SK-N-SH treated with all-trans-retinoic acid at 6 μM for 48 hours (cell line): ENCODE measurements at regions not wholly inside any gene's neighbourhood (a gene's known extent, or its start where the extent isn't known, plus 50 kb on each side); places are given as distances from the start of the nearest gene placed in this dataset.

Experiments used
- ESRRG ChIP-seq: fragments of 250-450 bp; sonication (Bioruptor Pico); IDR thresholded peaks from 2 replicates; pipeline ENCODE4 v1.6.1; 2021; ENCODE audit warnings: mild to moderate bottlenecking
- ZC3H10 ChIP-seq: fragments of 250-450 bp; sonication (Bioruptor Pico); IDR thresholded peaks from 2 replicates; pipeline ENCODE4 v1.5.1; 2021; ENCODE audit warnings: mild to moderate bottlenecking, moderate library complexity
- ZFP30 ChIP-seq: fragments of 450-650 bp; formaldehyde crosslinking; IDR thresholded peaks from 2 replicates; pipeline ENCODE4 v1.5.0; 2022; ENCODE audit warnings: mild to moderate bottlenecking, moderate library complexity
- TF ChIP-seq, protein P1 (sequence below): fragments of 250-450 bp; sonication (Bioruptor Pico); IDR thresholded peaks from 2 replicates; pipeline ENCODE4 v1.8.0; 2021; ENCODE audit warnings: low read depth, mild to moderate bottlenecking, moderate library complexity, borderline replicate concordance
- TF ChIP-seq, protein P2 (sequence below): fragments of 250-450 bp; sonication (Bioruptor Pico); IDR thresholded peaks from 2 replicates; pipeline ENCODE4 v1.5.1; 2020; ENCODE audit warnings: low read depth, mild to moderate bottlenecking, moderate library complexity

DNA sequence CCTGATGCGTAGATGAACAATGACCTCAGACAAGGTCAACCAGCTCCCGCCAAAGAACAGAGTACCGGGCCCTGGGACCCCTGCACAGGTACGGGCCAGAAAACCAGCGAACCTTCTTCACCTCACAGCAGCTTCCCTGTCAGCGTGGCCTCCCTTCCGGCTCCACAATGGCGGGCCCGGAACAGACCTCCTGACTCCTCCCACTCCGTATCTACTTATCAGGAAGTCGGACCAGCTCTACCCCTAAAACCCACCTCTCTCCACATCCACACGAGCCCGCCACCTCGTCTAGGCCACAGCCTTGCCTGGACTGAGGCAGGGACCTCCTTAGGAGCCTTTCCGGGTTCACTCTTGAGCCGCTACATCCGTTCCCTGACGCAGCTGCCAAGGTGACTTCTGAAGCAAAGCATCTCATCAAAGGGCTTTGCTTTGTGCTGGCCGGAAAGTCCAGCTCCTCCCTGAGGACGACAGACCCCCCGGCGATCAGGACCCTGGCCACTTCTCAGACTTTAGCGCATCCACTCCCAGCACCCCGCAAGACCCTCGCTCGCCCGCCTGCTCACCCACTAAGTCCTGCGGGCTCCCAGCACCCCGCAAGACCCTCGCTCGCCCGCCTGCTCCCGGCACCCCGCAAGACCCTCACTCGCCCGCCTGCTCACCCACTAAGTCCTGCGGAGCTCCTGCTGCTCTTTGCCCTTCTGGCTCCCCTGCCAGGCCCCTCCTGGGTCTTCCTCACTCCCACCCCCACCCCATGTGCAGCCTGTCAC is 308.3 kb upstream of the FOXQ1 start:
- TF ChIP-seq ESRRG (CRISPR knock-in tag) (no peak), ZFP30 (CRISPR knock-in tag) (no peak), ZC3H10 (CRISPR knock-in tag) (no peak)
- TF ChIP-seq, protein P1, sequence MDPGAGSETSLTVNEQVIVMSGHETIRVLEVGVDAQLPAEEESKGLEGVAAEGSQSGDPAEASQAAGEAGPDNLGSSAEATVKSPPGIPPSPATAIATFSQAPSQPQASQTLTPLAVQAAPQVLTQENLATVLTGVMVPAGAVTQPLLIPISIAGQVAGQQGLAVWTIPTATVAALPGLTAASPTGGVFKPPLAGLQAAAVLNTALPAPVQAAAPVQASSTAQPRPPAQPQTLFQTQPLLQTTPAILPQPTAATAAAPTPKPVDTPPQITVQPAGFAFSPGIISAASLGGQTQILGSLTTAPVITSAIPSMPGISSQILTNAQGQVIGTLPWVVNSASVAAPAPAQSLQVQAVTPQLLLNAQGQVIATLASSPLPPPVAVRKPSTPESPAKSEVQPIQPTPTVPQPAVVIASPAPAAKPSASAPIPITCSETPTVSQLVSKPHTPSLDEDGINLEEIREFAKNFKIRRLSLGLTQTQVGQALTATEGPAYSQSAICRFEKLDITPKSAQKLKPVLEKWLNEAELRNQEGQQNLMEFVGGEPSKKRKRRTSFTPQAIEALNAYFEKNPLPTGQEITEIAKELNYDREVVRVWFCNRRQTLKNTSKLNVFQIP (CRISPR knock-in tag) = no peak
- TF ChIP-seq, protein P2, sequence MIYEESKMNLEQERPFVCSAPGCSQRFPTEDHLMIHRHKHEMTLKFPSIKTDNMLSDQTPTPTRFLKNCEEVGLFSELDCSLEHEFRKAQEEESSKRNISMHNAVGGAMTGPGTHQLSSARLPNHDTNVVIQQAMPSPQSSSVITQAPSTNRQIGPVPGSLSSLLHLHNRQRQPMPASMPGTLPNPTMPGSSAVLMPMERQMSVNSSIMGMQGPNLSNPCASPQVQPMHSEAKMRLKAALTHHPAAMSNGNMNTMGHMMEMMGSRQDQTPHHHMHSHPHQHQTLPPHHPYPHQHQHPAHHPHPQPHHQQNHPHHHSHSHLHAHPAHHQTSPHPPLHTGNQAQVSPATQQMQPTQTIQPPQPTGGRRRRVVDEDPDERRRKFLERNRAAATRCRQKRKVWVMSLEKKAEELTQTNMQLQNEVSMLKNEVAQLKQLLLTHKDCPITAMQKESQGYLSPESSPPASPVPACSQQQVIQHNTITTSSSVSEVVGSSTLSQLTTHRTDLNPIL (CRISPR knock-in tag) = no peak
